ENCODE measurements at regions not wholly inside any gene's neighbourhood (a gene's known extent, or its start where the extent isn't known, plus 50 kb on each side); places are given as distances from the start of the nearest gene placed in this dataset.

GRCh38 chr17:81345228-81346089 lies 49.8 kb upstream of the BAHCC1 start:
- peak; percentile 94 for DNase-seq (ENCODE audit: low spot score)
